ENCODE measurements at regions not wholly inside any gene's neighbourhood (a gene's known extent, or its start where the extent isn't known, plus 50 kb on each side); places are given as distances from the start of the nearest gene placed in this dataset.

DNA sequence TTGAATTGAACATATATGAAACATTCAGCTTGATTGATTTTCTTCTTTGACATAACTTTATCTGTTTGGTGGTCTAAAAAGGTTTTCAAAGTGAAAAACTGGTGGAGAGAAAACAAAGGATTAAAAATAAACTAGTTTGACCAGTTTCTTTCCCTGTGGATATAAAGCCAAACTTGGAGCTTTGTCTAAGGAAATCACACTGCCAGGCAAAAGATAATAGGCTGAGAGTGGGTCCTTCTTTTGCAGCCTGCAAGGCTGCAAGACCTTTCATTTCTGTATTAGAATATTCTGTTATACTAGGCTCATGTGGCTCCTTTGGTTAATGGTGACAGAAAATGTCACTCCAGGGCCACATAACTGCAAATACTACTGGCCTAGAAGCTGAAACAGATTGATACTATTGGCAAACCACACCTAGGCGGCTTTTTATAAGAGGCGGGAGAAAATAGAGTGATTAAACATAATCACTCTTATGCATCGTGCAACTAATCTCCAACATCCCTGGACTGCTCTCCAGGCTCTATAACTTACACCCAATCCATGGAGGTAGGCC lies 129.1 kb upstream of the ZNF462 start:
- dilution Hi-C loops (cut with MboI; ENCODE audit: extremely low pct_ligation_motif_present, low sequenced_read_pairs): no loop called here
- H3K4me1 ChIP-seq (ENCODE audit: control insufficient read depth, extremely low read depth, insufficient read depth, low read length): no peaks in the 10 kb centered on the region
- H3K4me3 ChIP-seq (ENCODE audit: control insufficient read depth in 2 of 3, extremely low read depth in 1 of 3, insufficient read depth in 2 of 3, low read depth in 1 of 3, low read length in 3 of 3): no peak overlapping the region
- H3K79me2 ChIP-seq (ENCODE audit: control insufficient read depth, insufficient read depth, low read length): no peaks in the 10 kb centered on the region
- H3K9me3 ChIP-seq (ENCODE audit: control insufficient read depth, low read depth, low read length): no peaks in the 10 kb centered on the region
- H4K20me1 ChIP-seq (ENCODE audit: control insufficient read depth, extremely low read depth, insufficient read depth, low read length): no peaks in the 10 kb centered on the region
- no peak overlapping the region for H2AFZ ChIP-seq (ENCODE audit: control insufficient read depth, low read length)
- H3K9me1 ChIP-seq (ENCODE audit: control insufficient read depth, extremely low read depth, insufficient read depth, low read length): no peaks in the 10 kb centered on the region
- TF ChIP-seq, protein P1, sequence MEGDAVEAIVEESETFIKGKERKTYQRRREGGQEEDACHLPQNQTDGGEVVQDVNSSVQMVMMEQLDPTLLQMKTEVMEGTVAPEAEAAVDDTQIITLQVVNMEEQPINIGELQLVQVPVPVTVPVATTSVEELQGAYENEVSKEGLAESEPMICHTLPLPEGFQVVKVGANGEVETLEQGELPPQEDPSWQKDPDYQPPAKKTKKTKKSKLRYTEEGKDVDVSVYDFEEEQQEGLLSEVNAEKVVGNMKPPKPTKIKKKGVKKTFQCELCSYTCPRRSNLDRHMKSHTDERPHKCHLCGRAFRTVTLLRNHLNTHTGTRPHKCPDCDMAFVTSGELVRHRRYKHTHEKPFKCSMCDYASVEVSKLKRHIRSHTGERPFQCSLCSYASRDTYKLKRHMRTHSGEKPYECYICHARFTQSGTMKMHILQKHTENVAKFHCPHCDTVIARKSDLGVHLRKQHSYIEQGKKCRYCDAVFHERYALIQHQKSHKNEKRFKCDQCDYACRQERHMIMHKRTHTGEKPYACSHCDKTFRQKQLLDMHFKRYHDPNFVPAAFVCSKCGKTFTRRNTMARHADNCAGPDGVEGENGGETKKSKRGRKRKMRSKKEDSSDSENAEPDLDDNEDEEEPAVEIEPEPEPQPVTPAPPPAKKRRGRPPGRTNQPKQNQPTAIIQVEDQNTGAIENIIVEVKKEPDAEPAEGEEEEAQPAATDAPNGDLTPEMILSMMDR (optimal IDR thresholded peaks at IDR 0.05 in 1 of 3, IDR thresholded peaks at IDR 0.05 in 1 of 3, conservative IDR thresholded peaks at IDR 0.05 in 1 of 3; ENCODE audit: extremely low read depth in 1 of 3, insufficient read depth in 2 of 3, low read length in 3 of 3): no peak
- no peak for TF ChIP-seq EZH2 (IDR thresholded peaks at IDR 0.05; ENCODE audit: low read length)
- H3K27ac ChIP-seq (ENCODE audit: control insufficient read depth, insufficient read depth, low read length): no peak overlapping the region
- H3K4me2 ChIP-seq (ENCODE audit: control insufficient read depth, extremely low read depth, insufficient read depth, low read depth, low read length): no peak overlapping the region
- no peak overlapping the region for H3K9ac ChIP-seq (ENCODE audit: control insufficient read depth, extremely low read depth, insufficient read depth, low read length)
- H3K27me3 ChIP-seq (ENCODE audit: control insufficient read depth, extremely low read depth, insufficient read depth, low read length): no peaks in the 10 kb centered on the region
- DNase-seq (ENCODE audit: low read depth, low spot score) (no peak), FAIRE-seq (no peak)
- H3K36me3 ChIP-seq (ENCODE audit: control insufficient read depth in 2 of 2, extremely low read depth in 1 of 2, insufficient read depth in 2 of 2, low read length in 2 of 2): no peaks in the 10 kb centered on the region

DNA sequence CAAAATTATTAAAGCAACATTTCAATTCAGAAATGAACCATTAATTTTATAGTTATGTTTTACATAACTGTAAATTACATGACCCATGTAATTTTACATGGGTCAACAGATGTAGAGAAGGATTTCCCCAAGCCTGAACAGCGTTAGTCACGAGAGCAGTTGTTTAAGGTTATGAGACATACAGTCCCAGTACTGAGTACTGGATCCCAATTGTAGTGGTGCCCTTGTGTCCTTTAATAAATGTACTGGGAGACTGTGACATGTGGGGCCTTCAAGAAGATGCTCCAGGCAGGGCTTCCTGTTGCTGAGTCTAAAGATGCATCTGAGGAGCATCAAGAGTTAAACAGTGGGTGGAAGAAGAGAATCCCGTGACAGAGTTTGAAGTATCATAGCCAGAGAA lies 125.5 kb upstream of the ZNF462 start:
- Histone ChIP-seq H3K27me3 (ENCODE audit: control insufficient read depth, extremely low read depth, insufficient read depth, low read length) (no peaks in the 10 kb centered on the region), H3K36me3 (ENCODE audit: control insufficient read depth in 2 of 2, extremely low read depth in 1 of 2, insufficient read depth in 2 of 2, low read length in 2 of 2) (no peaks in the 10 kb centered on the region), H4K20me1 (ENCODE audit: control insufficient read depth, extremely low read depth, insufficient read depth, low read length) (no peaks in the 10 kb centered on the region), H3K4me3 (ENCODE audit: control insufficient read depth in 2 of 3, extremely low read depth in 1 of 3, insufficient read depth in 2 of 3, low read depth in 1 of 3, low read length in 3 of 3) (no peak overlapping the region), H3K4me2 (ENCODE audit: control insufficient read depth, extremely low read depth, insufficient read depth, low read depth, low read length) (no peak overlapping the region), H3K4me1 (ENCODE audit: control insufficient read depth, extremely low read depth, insufficient read depth, low read length) (no peaks in the 10 kb centered on the region), H3K79me2 (ENCODE audit: control insufficient read depth, insufficient read depth, low read length) (no peaks in the 10 kb centered on the region), H3K9me1 (ENCODE audit: control insufficient read depth, extremely low read depth, insufficient read depth, low read length) (no peaks in the 10 kb centered on the region), H2AFZ (ENCODE audit: control insufficient read depth, low read length) (no peak overlapping the region), H3K27ac (ENCODE audit: control insufficient read depth, insufficient read depth, low read length) (no peak overlapping the region), H3K9ac (ENCODE audit: control insufficient read depth, extremely low read depth, insufficient read depth, low read length) (no peak overlapping the region), H3K9me3 (ENCODE audit: control insufficient read depth, low read depth, low read length) (no peaks in the 10 kb centered on the region)
- TF ChIP-seq, protein P1 (optimal IDR thresholded peaks at IDR 0.05 in 1 of 3, IDR thresholded peaks at IDR 0.05 in 1 of 3, conservative IDR thresholded peaks at IDR 0.05 in 1 of 3; ENCODE audit: extremely low read depth in 1 of 3, insufficient read depth in 2 of 3, low read length in 3 of 3): no peak
- no peak for TF ChIP-seq EZH2 (IDR thresholded peaks at IDR 0.05; ENCODE audit: low read length)
- DNase-seq (ENCODE audit: low read depth, low spot score) (no peak), FAIRE-seq (no peak)
- dilution Hi-C loops (cut with MboI; ENCODE audit: extremely low pct_ligation_motif_present, low sequenced_read_pairs): no loop called here
